Bronchial epithelial cell (primary cell): ENCODE measurements at regions not wholly inside any gene's neighbourhood (a gene's known extent, or its start where the extent isn't known, plus 50 kb on each side); places are given as distances from the start of the nearest gene placed in this dataset.

Experiments used
- DNase-seq: peaks from one replicate; pipeline ENCODE4 v3.0.0-alpha.2; 2010; ENCODE audit warnings: low read depth
- FAIRE-seq: peaks from 2 replicates; lab custom pipeline; 2011; peaks lifted over from hg19 to GRCh38; lab: Jason Lieb, UNC
- H3K27me3 ChIP-seq: 2 replicates; pipeline ENCODE4 v1.5.1; 2011; ENCODE audit warnings: low read length; ENCODE audit not compliant: control insufficient read depth, insufficient read depth
- H3K36me3 ChIP-seq: 2 replicates; pipeline ENCODE4 v1.5.1; 2011; ENCODE audit warnings: low read length; ENCODE audit not compliant: control insufficient read depth, insufficient read depth
- H3K4me3 ChIP-seq: 2 replicates; pipeline ENCODE4 v1.5.1; 2011; ENCODE audit warnings: mild to moderate bottlenecking, low read depth, low read length, control low read depth
- TF ChIP-seq, protein P1 (sequence below): IDR thresholded peaks from 2 replicates; pipeline ENCODE4 v1.5.1; 2011; ENCODE audit warnings: mild to moderate bottlenecking, moderate library complexity, low read length, control low read depth, inconsistent platforms; ENCODE audit not compliant: insufficient read depth, severe bottlenecking

DNA sequence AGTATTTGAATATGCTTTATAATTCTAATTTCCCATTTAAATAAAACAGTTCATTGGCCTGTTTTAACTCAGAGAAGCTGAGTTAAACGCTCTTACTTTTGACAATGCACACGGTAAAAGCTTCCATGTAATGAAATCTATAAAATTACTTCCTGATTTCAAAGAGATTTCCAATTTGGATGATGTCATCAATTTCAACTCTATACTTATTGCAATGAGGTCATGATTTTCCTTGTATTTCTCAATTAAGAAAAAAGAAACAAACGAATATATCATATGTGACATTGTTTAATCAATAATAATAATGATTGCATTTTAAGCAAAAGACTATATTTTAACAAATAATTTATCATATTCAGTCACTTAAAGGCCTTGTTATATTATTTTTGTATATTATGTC, 926.1 kb upstream of the MANEA start:
- Histone ChIP-seq H3K4me3 (no peak overlapping the region), H3K36me3 (no peaks in the 10 kb centered on the region), H3K27me3 (no peaks in the 10 kb centered on the region)
- TF ChIP-seq, protein P1, sequence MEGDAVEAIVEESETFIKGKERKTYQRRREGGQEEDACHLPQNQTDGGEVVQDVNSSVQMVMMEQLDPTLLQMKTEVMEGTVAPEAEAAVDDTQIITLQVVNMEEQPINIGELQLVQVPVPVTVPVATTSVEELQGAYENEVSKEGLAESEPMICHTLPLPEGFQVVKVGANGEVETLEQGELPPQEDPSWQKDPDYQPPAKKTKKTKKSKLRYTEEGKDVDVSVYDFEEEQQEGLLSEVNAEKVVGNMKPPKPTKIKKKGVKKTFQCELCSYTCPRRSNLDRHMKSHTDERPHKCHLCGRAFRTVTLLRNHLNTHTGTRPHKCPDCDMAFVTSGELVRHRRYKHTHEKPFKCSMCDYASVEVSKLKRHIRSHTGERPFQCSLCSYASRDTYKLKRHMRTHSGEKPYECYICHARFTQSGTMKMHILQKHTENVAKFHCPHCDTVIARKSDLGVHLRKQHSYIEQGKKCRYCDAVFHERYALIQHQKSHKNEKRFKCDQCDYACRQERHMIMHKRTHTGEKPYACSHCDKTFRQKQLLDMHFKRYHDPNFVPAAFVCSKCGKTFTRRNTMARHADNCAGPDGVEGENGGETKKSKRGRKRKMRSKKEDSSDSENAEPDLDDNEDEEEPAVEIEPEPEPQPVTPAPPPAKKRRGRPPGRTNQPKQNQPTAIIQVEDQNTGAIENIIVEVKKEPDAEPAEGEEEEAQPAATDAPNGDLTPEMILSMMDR: no peak
- no peak for DNase-seq
- FAIRE-seq: no peak

DNA sequence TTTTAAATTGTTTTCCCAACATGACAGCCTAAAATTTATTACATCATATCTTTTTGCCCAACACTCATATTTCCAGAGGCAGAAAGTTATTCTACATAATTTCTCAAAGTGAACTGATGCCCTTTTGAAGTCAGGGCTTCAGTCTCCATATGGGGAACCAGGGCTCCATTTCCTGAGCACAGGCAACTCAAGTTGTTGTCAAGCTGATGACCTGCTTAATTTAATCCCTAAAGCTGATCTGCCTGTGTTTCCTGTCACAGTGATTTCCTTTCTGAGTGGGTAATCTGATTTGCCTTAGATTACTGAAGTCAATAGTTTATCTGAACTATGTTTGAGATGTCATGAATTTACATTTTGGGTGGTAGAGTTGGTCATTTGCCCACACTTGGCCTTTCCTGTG, 932.1 kb upstream of the MANEA start:
- no peaks in the 10 kb centered on the region for H3K36me3 ChIP-seq
- no peak for DNase-seq
- no peak for FAIRE-seq
- TF ChIP-seq, protein P1: no peak
- no peak overlapping the region for H3K4me3 ChIP-seq
- no peaks in the 10 kb centered on the region for H3K27me3 ChIP-seq

DNA sequence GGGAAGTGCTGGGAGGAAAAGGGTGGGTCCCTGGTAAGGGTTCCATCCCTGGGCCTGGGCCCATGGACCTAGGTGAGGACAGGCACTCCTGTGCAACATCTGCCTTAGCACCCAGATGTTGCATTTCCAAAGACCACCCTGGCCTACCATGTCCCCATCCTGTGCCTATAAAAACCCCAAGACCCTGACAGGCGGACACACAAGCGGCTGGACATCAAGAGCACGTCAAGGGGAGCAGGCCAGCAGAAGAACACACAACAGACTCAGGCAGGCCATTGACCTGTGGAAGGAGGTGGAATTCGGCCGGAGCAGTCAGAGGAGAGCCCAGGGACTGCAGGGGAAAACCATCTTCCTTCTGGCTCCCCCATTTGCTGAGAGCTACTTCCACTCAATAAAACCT, 937.8 kb upstream of the MANEA start:
- no peaks in the 10 kb centered on the region for H3K36me3 ChIP-seq
- H3K27me3 ChIP-seq: no peaks in the 10 kb centered on the region
- TF ChIP-seq, protein P1: no peak
- H3K4me3 ChIP-seq: no peak overlapping the region
- DNase-seq (no peak), FAIRE-seq (no peak)

DNA sequence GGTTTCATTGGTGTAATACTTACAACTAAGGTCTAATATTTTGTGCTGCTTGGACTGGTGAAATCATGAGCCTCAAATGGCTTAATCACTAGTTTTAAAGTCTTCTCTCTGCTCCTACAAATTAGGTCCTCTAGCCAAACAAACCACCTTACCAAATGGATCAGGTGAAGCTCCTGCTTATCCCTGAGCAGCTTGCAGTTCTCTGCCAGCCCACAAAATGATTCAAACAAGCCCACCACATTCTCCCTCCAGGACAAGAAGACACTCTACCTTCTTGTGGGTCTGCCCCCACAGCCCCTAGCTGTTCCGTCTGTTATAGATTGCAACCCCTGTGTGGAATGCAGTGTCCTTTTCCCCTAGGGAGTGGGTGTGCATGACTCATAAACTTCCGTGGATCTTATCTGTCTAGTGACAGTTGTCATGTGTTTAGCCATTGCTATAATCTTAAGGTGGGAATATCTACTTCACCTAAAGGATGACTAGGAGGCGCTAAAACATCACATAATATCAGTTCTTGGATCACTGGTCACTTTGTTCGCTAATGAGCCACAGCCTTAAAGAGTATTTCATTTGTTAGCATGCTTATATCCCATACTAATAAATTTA, 940.5 kb upstream of the MANEA start:
- FAIRE-seq: peak; percentile 18
- no peaks in the 10 kb centered on the region for H3K27me3 ChIP-seq
- peak; percentile 65 for DNase-seq
- H3K4me3 ChIP-seq: no peak overlapping the region
- TF ChIP-seq, protein P1: peak; percentile 44
- H3K36me3 ChIP-seq: no peaks in the 10 kb centered on the region

DNA sequence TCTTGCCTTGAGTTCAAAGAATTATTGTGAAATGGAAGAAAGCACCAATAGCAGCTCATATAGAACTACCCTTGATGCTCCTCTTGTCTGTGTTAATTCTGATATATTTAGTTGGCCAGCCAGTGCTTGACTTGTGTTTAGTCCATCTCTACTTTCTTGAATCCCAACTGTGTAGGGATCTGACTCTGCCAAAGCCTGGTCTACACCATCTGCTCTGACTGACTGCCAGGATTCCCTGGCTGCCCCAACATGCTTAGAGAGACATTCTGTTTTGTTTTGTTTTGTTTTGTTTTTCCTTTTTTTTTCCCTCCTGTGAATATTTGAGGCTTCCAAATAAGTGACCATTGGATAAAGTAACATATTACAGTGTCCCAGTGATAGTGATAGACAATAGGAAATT, 953.7 kb upstream of the MANEA start:
- FAIRE-seq (no peak), DNase-seq (no peak)
- no peaks in the 10 kb centered on the region for H3K36me3 ChIP-seq
- TF ChIP-seq, protein P1: no peak
- no peaks in the 10 kb centered on the region for H3K27me3 ChIP-seq
- H3K4me3 ChIP-seq: no peak overlapping the region

DNA sequence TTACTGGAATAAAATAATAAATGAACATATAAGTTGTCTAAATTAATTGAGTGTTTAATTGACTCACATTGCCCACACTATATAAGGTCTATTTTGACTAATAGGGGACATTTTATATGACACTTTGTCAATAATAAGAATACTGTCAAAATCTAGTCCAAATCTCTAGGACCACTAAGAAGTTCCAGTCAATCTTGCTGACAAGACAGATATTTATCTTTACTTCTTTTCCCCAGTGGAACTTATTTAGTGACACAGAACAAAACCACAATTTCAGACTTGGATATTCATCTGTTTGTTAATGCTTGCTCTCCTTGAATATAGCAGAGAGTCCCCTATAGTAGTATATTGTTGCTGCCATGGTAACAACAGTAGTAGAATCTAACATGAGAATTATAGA, 954.6 kb upstream of the MANEA start:
- H3K27me3 ChIP-seq: no peaks in the 10 kb centered on the region
- FAIRE-seq (no peak), DNase-seq (no peak)
- TF ChIP-seq, protein P1: no peak
- no peak overlapping the region for H3K4me3 ChIP-seq
- no peaks in the 10 kb centered on the region for H3K36me3 ChIP-seq
